ENCODE measurements at regions not wholly inside any gene's neighbourhood (a gene's known extent, or its start where the extent isn't known, plus 50 kb on each side); places are given as distances from the start of the nearest gene placed in this dataset.

GRCh38 chr5:176743136-176743861, 67.1 kb upstream of the UNC5A start:
- no peaks in the 10 kb centered on the region for H3K36me3 ChIP-seq (ENCODE audit: insufficient read depth, low read length)
- DNase-seq (ENCODE audit: low spot score) = no peak
- H3K27ac ChIP-seq (ENCODE audit: low read depth, low read length, poor library complexity, severe bottlenecking) = no peak overlapping the region
- CTCF ChIA-PET (ENCODE audit: unreplicated experiment) = no interaction called here
- no peaks in the 10 kb centered on the region for H3K79me2 ChIP-seq (ENCODE audit: insufficient read depth, low read depth, low read length)
- TF ChIP-seq EZH2phosphoT487 (IDR thresholded peaks at IDR 0.05; ENCODE audit: borderline replicate concordance, low read depth, low read length) (no peak), CTCF (conservative IDR thresholded peaks at IDR 0.05; ENCODE audit: low read length) (no peak)
- H3K9me3 ChIP-seq (ENCODE audit: low read length) = no peaks in the 10 kb centered on the region
- no peak overlapping the region for H3K4me3 ChIP-seq (ENCODE audit: low read depth, low read length, poor library complexity, severe bottlenecking)
- H3K9me2 ChIP-seq (ENCODE audit: insufficient read depth, low read length) = no peaks in the 10 kb centered on the region
- intact Hi-C loops (cut with micrococcal nuclease; ENCODE audit: unreplicated experiment) = no loop called here
- no TSS peak for BruUV-seq (replicated peaks)
- no peaks in the 10 kb centered on the region for H3K4me1 ChIP-seq (ENCODE audit: insufficient read depth, low read length, poor library complexity, severe bottlenecking)
- no peaks in the 10 kb centered on the region for H4K20me1 ChIP-seq (ENCODE audit: insufficient read depth, low read length)
- POLR2A ChIA-PET = no interaction called here
- no peak overlapping the region for H3K4me2 ChIP-seq (ENCODE audit: low read length)
- no peak overlapping the region for H2AFZ ChIP-seq (ENCODE audit: low read length)

- TF ChIP-seq CTCF (conservative IDR thresholded peaks at IDR 0.05; ENCODE audit: low read length) (no peak), EZH2phosphoT487 (IDR thresholded peaks at IDR 0.05; ENCODE audit: borderline replicate concordance, low read depth, low read length) (no peak)
- no peaks in the 10 kb centered on the region for H3K9me2 ChIP-seq (ENCODE audit: insufficient read depth, low read length)
- no peaks in the 10 kb centered on the region for H3K79me2 ChIP-seq (ENCODE audit: insufficient read depth, low read depth, low read length)
- intact Hi-C loops (cut with micrococcal nuclease; ENCODE audit: unreplicated experiment) = no loop called here
- H3K9me3 ChIP-seq (ENCODE audit: low read length) = no peaks in the 10 kb centered on the region
- H3K4me2 ChIP-seq (ENCODE audit: low read length) = no peak overlapping the region
- ChIA-PET POLR2A (no interaction called here), CTCF (ENCODE audit: unreplicated experiment) (no interaction called here)
- no peaks in the 10 kb centered on the region for H3K36me3 ChIP-seq (ENCODE audit: insufficient read depth, low read length)
- H3K4me3 ChIP-seq (ENCODE audit: low read depth, low read length, poor library complexity, severe bottlenecking) = no peak overlapping the region
- H4K20me1 ChIP-seq (ENCODE audit: insufficient read depth, low read length) = no peaks in the 10 kb centered on the region
- H2AFZ ChIP-seq (ENCODE audit: low read length) = no peak overlapping the region
- H3K27ac ChIP-seq (ENCODE audit: low read depth, low read length, poor library complexity, severe bottlenecking) = no peak overlapping the region
- no peak for DNase-seq (ENCODE audit: low spot score)
- no peaks in the 10 kb centered on the region for H3K4me1 ChIP-seq (ENCODE audit: insufficient read depth, low read length, poor library complexity, severe bottlenecking)
- BruUV-seq (replicated peaks) = no TSS peak
These were observed 66.3 kb upstream of the UNC5A start for GRCh38 chr5:176743868-176744583.

- no peaks in the 10 kb centered on the region for H3K79me2 ChIP-seq (ENCODE audit: insufficient read depth, low read depth, low read length)
- H3K9me3 ChIP-seq (ENCODE audit: low read length) = no peaks in the 10 kb centered on the region
- no peaks in the 10 kb centered on the region for H4K20me1 ChIP-seq (ENCODE audit: insufficient read depth, low read length)
- no peak overlapping the region for H3K4me3 ChIP-seq (ENCODE audit: low read depth, low read length, poor library complexity, severe bottlenecking)
- ChIA-PET CTCF (ENCODE audit: unreplicated experiment) (no interaction called here), POLR2A (no interaction called here)
- H2AFZ ChIP-seq (ENCODE audit: low read length) = no peak overlapping the region
- H3K36me3 ChIP-seq (ENCODE audit: insufficient read depth, low read length) = no peaks in the 10 kb centered on the region
- TF ChIP-seq CTCF (conservative IDR thresholded peaks at IDR 0.05; ENCODE audit: low read length) = peak; percentile 64
- TF ChIP-seq EZH2phosphoT487 (IDR thresholded peaks at IDR 0.05; ENCODE audit: borderline replicate concordance, low read depth, low read length) = no peak
- H3K27ac ChIP-seq (ENCODE audit: low read depth, low read length, poor library complexity, severe bottlenecking) = no peak overlapping the region
- no peak overlapping the region for H3K4me2 ChIP-seq (ENCODE audit: low read length)
- intact Hi-C loops (cut with micrococcal nuclease; ENCODE audit: unreplicated experiment) = no loop called here
- H3K4me1 ChIP-seq (ENCODE audit: insufficient read depth, low read length, poor library complexity, severe bottlenecking) = no peaks in the 10 kb centered on the region
- no TSS peak for BruUV-seq (replicated peaks)
- H3K9me2 ChIP-seq (ENCODE audit: insufficient read depth, low read length) = no peaks in the 10 kb centered on the region
- no peak for DNase-seq (ENCODE audit: low spot score)
These were observed 65.8 kb upstream of the UNC5A start for GRCh38 chr5:176744584-176744965.
